H9 (cell line): ENCODE measurements at regions not wholly inside any gene's neighbourhood (a gene's known extent, or its start where the extent isn't known, plus 50 kb on each side); places are given as distances from the start of the nearest gene placed in this dataset.

ENCODE experiments used
- DNase-seq: peaks from one replicate; pipeline ENCODE4 v3.0.0-alpha.2; 2017
- H2AFZ ChIP-seq: one replicate; pipeline ENCODE4 v1.6.1; 2013; ENCODE audit warnings: mild to moderate bottlenecking, low read length, control low read depth, moderate library complexity
- H2AK5ac ChIP-seq: 2 replicates; pipeline ENCODE4 v1.6.1; 2013; ENCODE audit warnings: low read length, control low read depth, mixed read lengths; ENCODE audit not compliant: insufficient read length
- H2BK120ac ChIP-seq: one replicate; pipeline ENCODE4 v1.6.1; 2013; ENCODE audit warnings: low read depth, mild to moderate bottlenecking, low read length, control low read depth, inconsistent platforms; ENCODE audit not compliant: poor library complexity, severe bottlenecking
- H2BK12ac ChIP-seq: 2 replicates; pipeline ENCODE4 v1.6.1; 2013; ENCODE audit warnings: low read length, control low read depth, mixed read lengths, low read depth; ENCODE audit not compliant: insufficient read length
- H2BK15ac ChIP-seq: 2 replicates; pipeline ENCODE4 v1.6.1; 2013; ENCODE audit warnings: low read depth, low read length, control low read depth
- H2BK20ac ChIP-seq: one replicate; pipeline ENCODE4 v1.6.1; 2013; ENCODE audit warnings: low read depth, mild to moderate bottlenecking, low read length, control low read depth, inconsistent platforms; ENCODE audit not compliant: poor library complexity, severe bottlenecking
- H2BK5ac ChIP-seq: 2 replicates; pipeline ENCODE4 v1.6.1; 2013; ENCODE audit warnings: low read length, control low read depth, mixed read lengths; ENCODE audit not compliant: insufficient read length
- H3K14ac ChIP-seq: 2 replicates; pipeline ENCODE4 v1.6.1; 2013; ENCODE audit warnings: low read length, control low read depth; ENCODE audit not compliant: insufficient read depth
- H3K18ac ChIP-seq: 2 replicates; pipeline ENCODE4 v1.6.1; 2013; ENCODE audit warnings: low read depth, mild to moderate bottlenecking, mixed read lengths, low read length, control low read depth; ENCODE audit not compliant: insufficient read length
- H3K23ac ChIP-seq: 2 replicates; pipeline ENCODE4 v1.6.1; 2013; ENCODE audit warnings: low read length, control low read depth, mixed read lengths, low read depth; ENCODE audit not compliant: insufficient read length
- H3K23me2 ChIP-seq: 2 replicates; pipeline ENCODE4 v1.6.1; 2013; ENCODE audit warnings: low read depth, mild to moderate bottlenecking, mixed read lengths, low read length, control low read depth; ENCODE audit not compliant: insufficient read length, poor library complexity, severe bottlenecking
- H3K27ac ChIP-seq: 2 replicates; pipeline ENCODE4 v1.5.1; 2013; ENCODE audit warnings: low read length, control low read depth, mixed read lengths, low read depth; ENCODE audit not compliant: insufficient read length
- H3K27me3 ChIP-seq: 2 replicates; pipeline ENCODE4 v1.6.1; 2013; ENCODE audit warnings: low read length, control low read depth, inconsistent platforms; ENCODE audit not compliant: insufficient read depth
- H3K4ac ChIP-seq: 2 replicates; pipeline ENCODE4 v1.6.1; 2013; ENCODE audit warnings: low read depth, mild to moderate bottlenecking, control low read depth, inconsistent platforms, low read length, moderate library complexity
- H3K4me1 ChIP-seq: 2 replicates; pipeline ENCODE4 v1.6.1; 2013; ENCODE audit warnings: low read length, control low read depth, inconsistent platforms; ENCODE audit not compliant: insufficient read depth
- H3K4me2 ChIP-seq: 2 replicates; pipeline ENCODE4 v1.6.1; 2013; ENCODE audit warnings: low read length, control low read depth, mixed read lengths; ENCODE audit not compliant: insufficient read length, insufficient read depth
- H3K56ac ChIP-seq: 2 replicates; pipeline ENCODE4 v1.6.1; 2013; ENCODE audit warnings: low read depth, mild to moderate bottlenecking, mixed read lengths, low read length, control low read depth; ENCODE audit not compliant: insufficient read length
- H3K79me1 ChIP-seq: 2 replicates; pipeline ENCODE4 v1.6.1; 2013; ENCODE audit warnings: low read depth, mild to moderate bottlenecking, moderate library complexity, low read length, control low read depth, inconsistent platforms; ENCODE audit not compliant: insufficient read depth, poor library complexity, severe bottlenecking
- H3K79me2 ChIP-seq: 2 replicates; pipeline ENCODE4 v1.6.1; 2013; ENCODE audit warnings: low read length, control low read depth, inconsistent platforms; ENCODE audit not compliant: insufficient read depth
- H3K9ac ChIP-seq: 2 replicates; pipeline ENCODE4 v1.6.1; 2013; ENCODE audit warnings: low read length, control low read depth, mixed read lengths; ENCODE audit not compliant: insufficient read length; ENCODE audit errors: extremely low read depth
- H3K9me3 ChIP-seq: one replicate; pipeline ENCODE4 v1.6.1; 2013; ENCODE audit warnings: low read depth, low read length, inconsistent platforms; ENCODE audit not compliant: control insufficient read depth
- H3T11ph ChIP-seq: one replicate; pipeline ENCODE4 v1.6.1; 2013; ENCODE audit warnings: mild to moderate bottlenecking, low read length, control low read depth, inconsistent platforms
- H4K20me1 ChIP-seq: one replicate; pipeline ENCODE4 v1.6.1; 2013; ENCODE audit not compliant: control insufficient read depth, insufficient read length, insufficient read depth
- H4K5ac ChIP-seq: 2 replicates; pipeline ENCODE4 v1.6.1; 2013; ENCODE audit warnings: low read depth, mild to moderate bottlenecking, mixed read lengths, low read length, control low read depth; ENCODE audit not compliant: insufficient read length
- H4K8ac ChIP-seq: replicated peaks from 2 replicates; pipeline ENCODE4 v1.6.1; 2013; ENCODE audit warnings: low read length, control low read depth, mixed read lengths, low read depth; ENCODE audit not compliant: insufficient read length
- H4K91ac ChIP-seq: 2 replicates; pipeline ENCODE4 v1.6.1; 2013; ENCODE audit warnings: low read depth, mild to moderate bottlenecking, moderate library complexity, mixed read lengths, low read length, control low read depth; ENCODE audit not compliant: insufficient read length
- H3K27ac Mint-ChIP-seq, 3 experiments: 2 replicates in 2 of 3; 3 replicates in 1 of 3; pipeline ENCODE4 v1.8.0; 2020 to 2021; ENCODE audit warnings: mixed read lengths in 3 of 3, mild to moderate bottlenecking in 1 of 3, moderate library complexity in 1 of 3
- H3K27me3 Mint-ChIP-seq: 2 replicates; pipeline ENCODE4 v1.8.0; 2021; ENCODE audit warnings: low read depth, mild to moderate bottlenecking, moderate library complexity, mixed read lengths
- H3K36me3 Mint-ChIP-seq, 3 experiments: 2 replicates in 2 of 3; 3 replicates in 1 of 3; pipeline ENCODE4 v1.8.0; 2020 to 2021; ENCODE audit warnings: low read depth in 3 of 3, mixed read lengths in 3 of 3; ENCODE audit not compliant: insufficient read depth in 1 of 3
- H3K4me1 Mint-ChIP-seq, 2 experiments: 2 replicates each; pipeline ENCODE4 v1.8.0; 2020; ENCODE audit warnings: mixed read lengths in 2 of 2
- H3K4me3 Mint-ChIP-seq, 2 experiments: 2 replicates in 1 of 2; 3 replicates in 1 of 2; pipeline ENCODE4 v1.8.0; 2020 to 2021; ENCODE audit warnings: mild to moderate bottlenecking in 2 of 2, mixed read lengths in 2 of 2, moderate library complexity in 1 of 2
- H3K9me3 Mint-ChIP-seq, 2 experiments: 2 replicates in 1 of 2; 3 replicates in 1 of 2; pipeline ENCODE4 v1.8.0; 2020; ENCODE audit warnings: mild to moderate bottlenecking in 2 of 2, mixed read lengths in 2 of 2, moderate library complexity in 1 of 2
- CTCF ChIP-seq: fragments of 200-600 bp; sonication (generic); conservative IDR thresholded peaks from 3 replicates; pipeline ENCODE4 v1.8.0; 2021; ENCODE audit warnings: antibody characterized with exemption, mild to moderate bottlenecking

GRCh38 chr20:36096435-36096834, 58.1 kb upstream of the EPB41L1 start:
- no peak for TF ChIP-seq CTCF
- no peak overlapping the region for H3K18ac ChIP-seq
- Mint-ChIP-seq H3K4me3 (no peak overlapping the region), H3K27me3 (peaks cover 94% of the 10 kb centered on the region), H3K9me3 (peaks cover 0 to 2% of the 10 kb centered on the region in 2 experiments; a peak in 2 of 5 replicates), H3K36me3 (peaks cover 0 to 4% (median 0%) of the 10 kb centered on the region in 3 experiments; a peak in 1 of 7 replicates), H3K27ac (no peak overlapping the region), H3K4me1 (peaks cover 34 to 40% of the 10 kb centered on the region in 2 experiments)
- H3K23ac ChIP-seq = no peak overlapping the region
- H2BK12ac ChIP-seq = no peak overlapping the region
- no peaks in the 10 kb centered on the region for H3K79me2 ChIP-seq
- H3K56ac ChIP-seq = no peak overlapping the region
- no peak overlapping the region for H2BK15ac ChIP-seq
- H2BK20ac ChIP-seq = no peak overlapping the region
- H2AFZ ChIP-seq = no peak overlapping the region
- no peak overlapping the region for H3K4ac ChIP-seq
- no peaks in the 10 kb centered on the region for H3K79me1 ChIP-seq
- no peak overlapping the region for H3T11ph ChIP-seq
- peaks cover 11% of the 10 kb centered on the region for H3K23me2 ChIP-seq
- H3K14ac ChIP-seq = no peak overlapping the region
- no peak overlapping the region for H4K91ac ChIP-seq
- H2AK5ac ChIP-seq = no peak overlapping the region
- H2BK120ac ChIP-seq = no peak overlapping the region
- H3K4me1 ChIP-seq = peaks cover 6% of the 10 kb centered on the region; the same call in 1 of the 2 replicates
- no peak overlapping the region for H4K5ac ChIP-seq
- no peak overlapping the region for H2BK5ac ChIP-seq
- no peak overlapping the region for H3K9ac ChIP-seq
- H3K27me3 ChIP-seq = peaks cover 66% of the 10 kb centered on the region
- no peak overlapping the region for H4K8ac ChIP-seq
- H3K4me2 ChIP-seq = no peak overlapping the region
- no peak for DNase-seq
- peaks cover 3% of the 10 kb centered on the region for H4K20me1 ChIP-seq
- H3K27ac ChIP-seq = no peak overlapping the region
- no peaks in the 10 kb centered on the region for H3K9me3 ChIP-seq
